NCI-H1694 treated with DMSO at 0.1 percent for 48 hours (cell line): ENCODE measurements at regions not wholly inside any gene's neighbourhood (a gene's known extent, or its start where the extent isn't known, plus 50 kb on each side); places are given as distances from the start of the nearest gene placed in this dataset.
A peak's percentile ranks its signal among the peaks of the same experiment; 100 is the strongest.
"Not testable (repeated sequence)": the region's sequence is repeated elsewhere in the genome, so short reads cannot be mapped to it uniquely, and the experiment has no call there.

Source experiments
- DNase-seq: peaks from one replicate; lab custom pipeline; 2025; lab: John Stamatoyannopoulos, UW

DNA sequence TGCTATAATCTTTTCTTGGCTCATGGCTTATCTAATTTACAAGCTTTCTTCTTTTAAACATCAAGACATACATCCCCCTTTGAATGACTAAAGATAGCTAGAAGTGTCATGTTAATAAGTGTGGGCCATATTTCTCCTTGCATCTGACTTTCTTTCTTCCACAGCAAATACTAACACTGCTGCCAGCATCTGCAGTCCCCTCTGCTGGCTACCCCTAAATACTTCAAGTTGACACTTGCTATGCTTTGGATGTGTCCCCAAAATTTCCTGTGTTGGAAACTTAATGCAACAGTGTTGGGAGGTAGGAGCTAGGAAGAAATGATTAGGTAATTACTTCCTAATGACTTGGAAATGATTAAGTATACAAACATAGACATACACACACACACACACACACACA, 459.0 kb upstream of the ST8SIA4 start:
- DNase-seq = no peak

DNA sequence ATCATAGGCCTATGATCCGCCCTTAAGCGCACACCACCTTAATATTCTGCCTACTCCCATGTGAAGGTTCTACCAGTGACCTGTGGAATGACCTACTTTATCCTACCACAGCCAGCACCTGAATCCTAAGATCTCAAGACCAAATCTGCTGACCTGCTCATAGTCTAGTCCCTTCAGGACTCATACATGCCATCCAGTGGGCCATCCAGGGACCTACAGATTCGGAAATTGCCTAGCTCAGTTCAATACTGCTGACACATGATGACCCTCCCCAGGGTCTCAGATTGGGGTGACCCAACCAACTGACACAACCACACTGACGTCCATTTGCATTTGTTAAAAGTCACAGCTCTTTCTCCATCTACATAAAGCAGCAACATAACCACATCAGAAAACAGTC, 443.8 kb upstream of the ST8SIA4 start:
- no peak for DNase-seq

DNA sequence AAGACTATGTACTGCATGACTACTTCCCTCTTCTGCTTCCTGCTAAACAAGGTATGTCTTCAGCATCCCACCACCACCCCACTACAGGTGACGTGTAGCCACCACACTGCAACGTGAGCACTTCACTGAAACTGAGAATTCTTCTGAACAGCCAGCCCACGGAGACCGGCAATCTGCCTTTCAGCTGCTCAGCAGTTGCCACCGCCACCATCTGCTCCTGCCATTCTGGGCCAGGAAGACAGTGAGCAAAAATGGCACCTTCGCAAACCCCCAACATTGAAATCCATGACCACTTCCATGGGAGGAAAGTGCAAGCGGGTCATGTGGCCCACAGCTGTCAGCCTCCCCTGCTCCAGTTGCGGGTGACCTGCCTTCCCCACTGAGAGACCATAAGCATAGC, 443.4 kb upstream of the ST8SIA4 start:
- no peak for DNase-seq

DNA sequence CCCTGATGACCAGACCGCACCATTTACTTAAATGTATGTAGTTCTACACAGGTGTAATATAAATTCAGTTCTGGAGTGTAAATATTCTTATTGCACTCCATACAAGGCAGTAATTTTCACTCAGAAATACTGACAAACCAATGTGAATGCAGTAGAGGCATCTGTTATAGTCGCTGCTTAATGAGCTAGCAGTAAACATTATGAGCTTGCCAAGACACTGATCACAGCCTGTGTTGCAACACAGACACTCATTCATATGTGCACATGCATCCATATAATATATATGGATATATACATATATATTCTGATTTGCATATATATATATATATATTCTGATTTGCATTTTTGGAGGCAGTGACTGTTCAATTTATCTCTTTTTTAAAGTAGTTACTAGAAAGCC, 435.1 kb upstream of the ST8SIA4 start:
- peak; percentile 68 for DNase-seq

DNA sequence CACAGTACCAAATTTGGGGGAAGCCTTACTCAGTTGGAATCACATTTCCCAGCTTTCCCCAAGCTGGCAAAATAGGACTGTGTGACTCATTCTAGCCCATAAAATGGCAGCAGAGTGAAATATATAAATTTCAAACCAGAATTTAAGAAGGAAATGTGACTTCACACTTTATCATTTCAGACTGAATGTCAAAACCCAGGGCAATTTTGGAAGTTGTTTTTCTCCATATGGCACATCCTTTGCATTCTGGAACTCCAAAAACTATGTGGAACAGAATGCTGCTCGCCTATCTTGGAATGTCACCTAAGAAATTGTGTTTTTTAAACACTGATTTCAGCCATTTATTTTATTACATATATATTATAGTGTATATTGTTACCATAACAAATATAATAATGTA, 424.7 kb upstream of the ST8SIA4 start:
- no peak for DNase-seq

DNA sequence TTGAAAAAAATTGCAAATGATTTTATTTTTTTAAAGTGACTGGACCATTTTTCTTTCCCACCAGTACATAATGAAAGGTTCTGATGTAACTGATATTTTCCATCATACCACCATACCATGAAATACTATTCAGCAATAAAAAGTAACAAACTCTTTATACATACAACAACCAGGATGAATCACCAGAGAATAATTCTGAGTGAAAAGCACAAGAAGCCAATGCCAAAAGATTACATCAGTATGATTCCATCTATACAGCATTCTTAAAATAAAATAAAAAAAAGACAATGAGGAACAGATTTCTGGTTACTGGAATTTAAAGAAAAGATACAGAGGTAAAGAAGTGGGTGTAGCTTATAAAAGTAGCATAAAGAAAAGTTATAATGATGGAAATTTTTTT, 423.7 kb upstream of the ST8SIA4 start:
- DNase-seq = no peak

DNA sequence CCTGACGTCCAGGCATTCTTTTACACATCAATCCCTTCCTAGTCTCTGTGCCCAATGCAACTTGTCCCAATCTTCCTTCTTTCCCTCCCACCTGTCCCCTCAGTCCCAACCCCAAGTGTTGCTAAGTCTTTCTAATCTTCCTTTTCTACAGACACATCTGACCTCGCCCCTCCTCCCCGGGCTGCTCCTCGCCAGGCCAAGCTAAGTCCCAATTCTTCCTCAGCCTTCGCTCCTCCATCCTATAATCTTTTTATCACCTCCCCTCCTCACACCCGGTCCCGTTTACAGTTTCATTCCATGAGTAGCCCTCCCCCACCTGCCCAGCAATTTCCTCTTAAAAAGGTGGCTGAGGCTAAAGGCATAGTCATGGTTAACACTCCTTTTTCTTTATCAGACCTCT, 413.3 kb upstream of the ST8SIA4 start:
- not testable (repeated sequence) for DNase-seq

DNA sequence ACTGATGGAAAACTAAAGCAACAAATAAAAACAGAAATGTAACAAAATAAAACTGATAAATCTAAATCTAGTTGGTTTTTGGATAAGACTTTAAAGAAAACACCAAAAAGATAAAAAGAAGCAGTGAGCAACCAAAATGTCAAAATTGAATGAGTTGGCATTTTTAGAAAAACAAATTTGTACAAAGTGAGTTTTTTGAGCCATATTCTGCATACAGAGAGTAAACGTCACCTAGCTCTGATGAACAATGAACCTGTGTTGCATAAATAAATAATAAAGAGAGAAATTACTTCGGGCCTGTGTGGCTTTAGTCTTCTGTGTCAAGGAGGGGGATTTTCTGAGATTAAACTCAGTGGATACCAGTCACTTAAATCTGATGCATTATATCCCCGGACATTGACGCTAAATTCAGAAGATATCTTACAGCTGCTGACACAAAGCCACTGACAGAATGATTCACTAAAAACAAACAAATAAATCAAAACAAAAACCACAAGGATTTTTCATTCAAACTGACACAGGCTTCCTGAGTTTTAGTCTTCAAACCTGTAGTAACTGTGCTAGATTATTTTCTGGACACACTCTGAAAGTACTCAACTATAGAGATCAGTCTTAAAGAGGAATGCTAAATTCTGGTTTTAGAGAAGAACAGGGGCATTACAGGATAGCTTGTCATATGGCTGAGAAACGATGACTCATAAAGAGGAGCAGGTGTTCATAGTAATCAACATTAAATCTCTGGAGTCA, 403.5 kb upstream of the ST8SIA4 start:
- DNase-seq = peak; percentile 58

DNA sequence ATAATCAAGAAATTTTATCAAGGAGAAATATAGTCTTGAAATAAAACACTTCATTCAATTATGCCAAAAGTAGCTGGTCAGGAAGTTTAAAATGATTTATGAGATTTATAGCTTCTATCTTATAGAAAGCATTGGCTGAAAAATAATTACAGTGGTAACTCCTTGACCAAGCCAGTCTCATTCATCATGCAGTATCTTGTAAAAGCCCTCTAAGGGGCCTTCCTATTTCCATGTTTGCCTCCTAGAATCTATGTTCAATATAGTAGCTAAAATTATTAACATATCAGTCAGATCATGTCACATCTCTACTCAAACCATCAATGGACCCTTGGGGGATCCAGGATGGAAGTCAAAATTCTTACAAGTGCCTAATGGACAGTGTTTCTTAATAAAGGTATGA, 393.4 kb upstream of the ST8SIA4 start:
- DNase-seq = no peak

DNA sequence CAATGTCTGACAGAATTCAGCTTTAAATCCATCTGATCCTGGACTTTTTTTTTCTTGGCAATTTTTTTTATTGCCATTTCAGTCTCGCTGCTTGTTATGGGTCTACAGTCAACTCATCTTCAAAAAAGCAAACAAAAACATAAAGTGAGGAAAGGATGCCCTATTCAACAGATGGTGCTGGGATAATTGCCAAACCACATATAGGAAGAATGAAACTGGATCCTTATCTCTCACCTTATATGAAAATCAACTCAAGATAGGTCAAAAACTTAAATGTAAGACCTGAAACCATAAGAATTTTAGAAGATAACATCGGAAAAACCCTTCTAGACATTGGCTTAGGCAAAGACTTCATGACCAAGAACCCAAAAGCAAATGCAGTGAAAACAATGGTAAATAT, 389.1 kb upstream of the ST8SIA4 start:
- DNase-seq = no peak

DNA sequence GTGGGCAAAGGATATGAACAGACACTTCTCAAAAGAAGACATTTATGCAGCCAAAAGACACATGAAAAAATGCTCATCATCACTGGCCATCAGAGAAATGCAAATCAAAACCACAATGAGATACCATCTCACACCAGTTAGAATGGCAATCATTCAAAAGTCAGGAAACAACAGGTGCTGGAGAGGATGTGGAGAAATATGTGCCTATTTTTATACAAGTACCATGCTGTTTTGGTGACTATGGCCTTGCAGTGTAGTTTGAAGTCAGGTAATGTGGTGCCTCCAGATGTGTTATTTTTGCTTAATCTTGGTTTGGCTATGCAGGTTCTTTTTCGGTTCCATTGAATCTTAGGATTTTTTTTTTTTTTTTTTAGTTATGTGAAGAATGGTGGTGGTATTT, 387.7 kb upstream of the ST8SIA4 start:
- not testable (repeated sequence) for DNase-seq

DNA sequence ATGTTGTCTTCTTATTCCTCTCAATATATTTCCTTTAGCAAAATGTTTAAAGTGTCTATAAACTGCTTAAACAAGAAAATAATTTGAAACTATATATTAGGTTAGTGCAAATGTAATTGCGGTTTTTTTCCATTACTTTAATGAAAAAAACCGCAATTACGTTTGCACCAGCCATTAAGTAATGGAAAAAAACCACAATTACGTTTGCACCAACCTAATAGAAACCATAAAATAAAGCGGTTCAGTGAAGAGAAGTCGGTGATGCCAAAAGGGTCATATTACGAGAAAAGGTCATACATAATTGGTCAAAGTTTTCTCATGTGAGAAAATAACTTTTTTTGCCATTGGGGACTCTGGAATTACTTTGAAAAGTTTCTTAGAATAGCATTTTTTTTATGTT, 385.6 kb upstream of the ST8SIA4 start:
- DNase-seq = no peak

DNA sequence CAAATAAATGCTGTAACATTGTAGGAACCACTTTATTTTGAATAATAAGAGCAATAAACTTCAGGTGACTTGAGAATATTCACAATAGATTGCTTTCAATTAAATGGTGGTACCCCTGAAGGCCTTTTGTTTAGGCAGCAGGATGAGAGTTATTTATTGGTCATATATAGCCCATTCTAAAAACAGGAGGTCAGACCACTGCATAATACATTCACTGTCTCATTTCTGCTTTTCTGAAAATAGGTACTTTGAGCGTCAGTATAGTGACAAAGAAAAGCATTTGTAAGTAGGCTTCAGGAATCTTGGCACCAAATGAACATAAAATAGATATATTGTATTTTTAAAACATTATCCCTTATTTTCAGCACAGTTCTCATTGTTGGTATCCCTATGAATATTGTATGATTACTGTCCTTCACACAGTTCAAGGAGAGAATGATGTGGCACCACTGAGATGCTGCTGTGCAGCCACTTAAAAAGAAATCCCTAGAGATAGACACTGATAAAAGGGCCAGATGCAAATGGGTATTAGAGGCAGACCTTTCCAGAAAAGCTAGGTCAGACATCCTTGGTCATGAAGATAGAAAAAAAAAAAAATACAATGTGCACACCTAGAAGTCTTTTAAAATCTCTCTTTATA, 381.8 kb upstream of the ST8SIA4 start:
- DNase-seq = no peak

DNA sequence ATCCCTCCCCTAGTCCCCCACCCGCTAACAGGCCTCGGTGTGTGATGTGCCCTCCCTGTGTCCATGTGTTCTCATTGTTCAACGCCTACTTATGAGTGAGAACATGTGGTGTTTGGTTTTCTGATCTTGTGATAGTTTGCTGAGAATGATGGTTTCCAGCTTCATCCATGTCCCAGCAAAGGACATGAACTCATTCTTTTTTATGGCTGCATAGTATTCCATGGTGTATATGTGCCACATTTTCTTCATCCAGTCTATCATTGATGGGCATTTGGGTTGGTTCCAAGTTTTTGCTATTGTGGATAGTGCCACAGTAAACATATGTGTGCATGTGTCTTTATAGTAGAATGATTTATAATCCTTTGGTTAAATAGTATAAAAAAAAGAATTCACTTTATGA, 380.9 kb upstream of the ST8SIA4 start:
- DNase-seq = not testable (repeated sequence)

DNA sequence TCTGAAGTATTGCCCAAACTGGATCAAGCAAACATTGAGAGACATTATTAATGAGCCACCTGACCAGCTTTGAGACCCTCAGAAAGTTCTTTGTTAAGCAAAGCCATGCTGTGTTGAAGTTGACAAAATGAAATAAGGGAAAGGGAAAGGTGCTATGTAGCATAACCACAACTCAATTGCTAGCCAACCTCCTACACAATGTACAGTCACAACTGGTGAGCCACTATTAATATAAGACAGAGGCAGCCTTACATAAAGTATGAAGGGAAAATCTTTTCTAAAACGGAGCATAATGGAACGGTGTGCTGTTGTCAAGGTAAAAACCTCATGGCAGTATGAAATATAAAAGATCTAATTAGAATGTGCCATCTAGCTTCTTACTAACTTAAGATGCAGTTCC, 375.8 kb upstream of the ST8SIA4 start:
- no peak for DNase-seq

DNA sequence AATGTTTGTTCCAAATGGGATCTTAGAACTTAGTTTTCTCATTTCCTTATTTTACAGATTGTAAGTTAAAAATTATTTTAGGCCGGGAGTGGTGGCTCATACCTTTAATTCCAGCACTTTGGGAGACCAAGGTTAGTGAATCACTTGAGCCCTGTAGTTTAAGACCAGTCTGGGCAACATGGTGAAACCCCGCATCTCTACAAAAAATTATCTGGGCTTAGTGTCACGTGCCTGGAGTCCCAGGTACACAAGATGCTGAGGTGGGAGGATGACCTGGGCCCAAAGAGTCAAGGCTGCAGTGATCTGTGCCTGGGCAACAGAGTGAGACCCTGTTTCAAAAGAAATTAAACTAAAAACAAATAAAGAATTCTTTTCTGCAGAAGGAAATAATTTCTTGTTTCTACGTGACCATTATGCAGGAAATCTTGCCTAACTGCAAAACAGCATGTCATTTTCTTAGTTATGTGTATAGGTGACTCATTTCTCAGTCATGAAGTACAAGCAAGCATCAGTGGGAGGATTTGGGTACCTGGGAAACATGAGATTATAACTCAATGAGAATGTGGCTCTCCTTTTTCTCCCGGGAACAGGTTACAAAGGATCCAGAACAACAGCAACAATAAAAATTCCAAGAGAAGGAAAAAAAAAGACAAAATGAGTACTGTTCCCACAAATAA, 375.1 kb upstream of the ST8SIA4 start:
- DNase-seq = no peak

DNA sequence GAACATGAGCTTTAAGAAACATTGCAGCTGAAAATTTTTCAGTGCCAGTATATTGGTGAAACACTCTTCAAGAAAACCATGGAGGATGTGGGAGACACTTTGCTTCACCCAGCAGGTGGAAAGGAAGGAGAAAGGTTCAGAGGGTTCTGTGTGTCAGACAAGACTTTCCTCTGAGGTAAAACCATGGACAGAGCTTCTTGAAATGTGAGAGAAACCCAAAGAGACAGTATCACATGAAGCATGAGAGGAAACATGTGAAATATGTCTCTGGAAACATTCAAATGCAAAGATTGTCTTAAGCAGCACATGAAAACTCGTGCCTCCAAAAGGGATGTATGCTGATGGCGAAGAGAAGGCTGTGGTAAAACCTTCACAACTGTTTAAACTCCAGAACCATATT, 368.9 kb upstream of the ST8SIA4 start:
- no peak for DNase-seq

DNA sequence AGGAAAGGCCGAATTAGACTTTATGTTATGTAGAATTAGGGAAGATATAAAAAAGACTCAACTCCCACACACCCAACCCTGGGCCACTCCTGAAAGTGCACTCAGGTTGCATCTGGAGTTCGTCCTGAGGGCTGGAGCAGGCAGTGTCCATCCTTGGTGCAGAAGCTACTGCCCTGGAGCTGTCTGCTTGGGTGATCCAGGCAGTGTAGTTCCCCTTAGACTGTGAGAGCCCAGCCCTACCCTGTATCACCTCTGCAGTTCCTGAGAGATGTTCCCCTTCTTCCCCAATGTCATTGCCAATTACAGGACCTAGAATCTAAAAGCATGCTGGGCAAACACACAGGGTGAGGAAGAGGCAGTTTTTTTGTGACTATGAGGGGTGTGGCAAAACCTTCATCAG, 368.3 kb upstream of the ST8SIA4 start:
- DNase-seq = no peak

DNA sequence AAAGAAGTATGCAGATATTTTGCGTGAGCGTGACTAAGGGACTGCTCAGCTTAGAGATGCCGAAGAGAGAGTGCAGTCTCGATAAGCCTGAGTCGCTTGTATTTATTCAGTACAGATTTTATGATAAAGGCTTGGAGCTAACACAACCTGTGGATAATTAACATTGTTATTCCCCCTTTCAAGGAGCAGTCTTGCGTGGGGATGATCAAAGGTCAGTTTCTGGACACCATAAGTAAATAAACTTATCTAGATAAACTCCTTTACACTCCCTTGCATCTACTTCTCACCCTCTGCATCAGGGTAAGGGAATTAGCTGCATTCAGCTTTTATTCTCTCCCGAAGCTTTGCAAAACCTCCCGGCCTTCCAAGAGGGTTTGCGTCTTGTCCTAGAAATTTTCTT, 357.8 kb upstream of the ST8SIA4 start:
- DNase-seq = no peak

DNA sequence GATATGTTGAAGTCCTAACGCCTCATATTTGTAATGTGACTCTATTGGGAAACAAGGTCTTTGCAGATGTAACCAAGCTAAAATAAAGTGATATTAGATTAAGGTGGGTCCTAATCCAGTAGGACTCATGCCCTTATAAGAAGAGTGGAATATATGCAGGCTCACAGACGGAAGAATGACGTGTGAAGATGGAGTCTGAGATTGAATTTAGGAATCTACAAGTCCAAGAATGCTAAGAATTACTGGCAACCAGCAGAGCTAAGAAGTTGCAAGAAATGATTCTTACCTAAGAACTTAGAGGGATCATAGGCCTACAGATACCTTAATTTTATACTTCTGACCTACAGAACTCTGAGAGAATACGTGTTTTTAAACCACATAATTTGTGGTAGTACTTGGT, 350.0 kb upstream of the ST8SIA4 start:
- no peak for DNase-seq

DNA sequence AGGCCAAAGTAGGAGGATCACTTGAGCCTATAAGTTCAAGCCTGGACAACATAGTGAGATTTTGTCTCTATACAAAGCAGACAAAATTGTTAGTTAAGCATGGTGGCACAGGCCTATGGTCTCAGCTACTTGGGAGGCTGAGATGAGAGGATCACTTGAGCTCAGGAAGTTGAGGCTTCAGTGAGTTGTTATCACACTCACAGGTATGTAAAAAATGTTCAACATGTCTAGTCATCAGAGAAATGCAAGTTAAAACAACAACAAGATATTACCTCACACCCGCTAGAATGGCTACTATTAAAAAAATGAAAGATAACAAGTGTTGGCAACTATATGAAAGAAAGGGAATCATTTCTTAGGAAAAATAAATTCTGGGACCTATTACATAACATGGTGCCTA, 341.5 kb upstream of the ST8SIA4 start:
- DNase-seq = no peak

DNA sequence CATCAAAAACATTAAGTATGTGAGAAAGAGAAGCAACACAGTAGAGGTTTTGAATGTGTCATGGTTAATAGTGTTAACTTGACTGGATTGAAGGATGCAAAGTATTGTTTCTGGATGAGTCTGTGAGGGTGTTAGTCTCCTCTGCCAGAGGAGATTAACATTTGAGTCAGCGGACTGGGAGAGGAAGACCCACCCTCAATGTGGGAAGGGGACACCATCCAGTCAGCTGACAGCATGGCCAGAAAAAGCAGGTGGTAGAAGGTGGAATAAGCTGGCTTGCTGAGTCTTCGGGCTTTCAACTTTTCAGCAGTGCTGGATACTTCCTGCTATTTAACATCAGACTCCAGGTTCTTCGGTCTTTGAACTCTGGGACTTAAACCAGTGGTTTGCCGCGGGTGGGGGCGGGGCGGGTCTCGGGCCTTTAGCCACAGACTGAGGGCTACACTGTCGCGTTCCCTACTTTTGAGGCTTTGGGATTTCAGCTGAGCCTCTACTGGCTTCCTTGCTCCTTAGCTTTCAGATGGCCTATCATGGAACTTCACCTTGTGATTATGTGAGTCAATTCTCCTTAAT, 309.9 kb upstream of the ST8SIA4 start:
- no peak for DNase-seq

DNA sequence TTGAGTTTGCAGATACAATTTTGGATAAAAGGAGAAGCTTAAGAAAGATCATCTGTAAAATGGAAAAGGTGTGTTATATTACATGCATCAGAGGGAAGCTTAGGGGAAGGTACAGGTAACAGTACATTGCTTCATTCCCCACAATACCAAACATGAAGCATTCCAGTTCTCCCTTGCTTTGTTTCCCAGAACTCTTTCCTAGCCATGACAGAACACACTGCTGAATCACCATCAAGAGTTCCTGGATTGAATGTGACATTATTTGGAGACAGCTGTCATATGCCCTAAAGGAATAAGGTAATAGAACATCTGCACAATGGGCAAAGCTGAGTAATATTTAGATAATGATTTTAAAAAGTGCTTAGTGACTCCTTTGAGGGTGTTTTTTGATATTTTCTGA, 303.5 kb upstream of the ST8SIA4 start:
- DNase-seq = no peak
